ENCODE measurements at regions not wholly inside any gene's neighbourhood (a gene's known extent, or its start where the extent isn't known, plus 50 kb on each side); places are given as distances from the start of the nearest gene placed in this dataset.

DNA sequence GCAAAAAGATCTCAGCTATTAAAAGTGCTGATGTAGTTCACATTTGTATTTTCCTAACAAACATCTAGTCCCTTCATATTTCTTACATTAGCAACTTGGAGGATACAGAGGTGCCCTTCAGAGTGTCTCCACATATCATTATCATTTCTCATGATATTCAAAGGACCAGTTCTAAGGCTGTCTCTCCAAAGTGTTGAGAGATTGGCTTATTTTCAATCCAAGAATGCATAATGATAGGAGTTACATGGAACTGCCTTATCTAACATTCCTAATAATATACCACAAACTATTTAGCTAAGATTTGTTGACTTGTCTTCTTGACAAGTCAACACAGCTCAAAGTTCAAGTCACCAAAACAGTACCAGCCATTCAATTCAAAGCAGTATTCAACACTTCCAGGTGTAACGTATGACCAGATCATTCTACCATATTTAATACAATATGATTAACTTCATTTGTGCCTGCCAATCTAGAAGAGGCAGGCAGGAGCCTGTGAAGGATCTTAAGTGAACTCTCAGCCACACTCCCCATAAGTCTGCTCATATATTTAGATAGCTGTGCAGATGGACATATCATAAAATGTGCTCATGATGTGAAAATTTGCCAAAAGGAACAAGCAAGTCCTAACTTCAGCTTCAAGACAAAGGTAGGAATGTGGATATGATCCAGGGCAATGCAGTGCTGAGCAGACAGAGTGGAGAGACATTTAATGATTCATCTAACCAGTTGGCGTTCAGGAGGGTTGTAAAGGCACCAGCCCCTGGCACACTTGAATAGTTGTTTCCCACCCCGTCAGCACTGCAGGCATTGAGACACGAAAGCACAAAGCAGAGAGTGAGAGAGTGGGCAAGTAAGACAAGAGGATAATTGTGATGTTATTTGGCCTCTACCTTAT lies 108.3 kb downstream of the MTERF1 start:
- H3K27me3 Mint-ChIP-seq = peaks cover 4% of the 10 kb centered on the region
- DNase-seq (no peak), ATAC-seq (ENCODE audit: poor library complexity) (no peak)
- no peaks in the 10 kb centered on the region for H3K4me1 Mint-ChIP-seq (ENCODE audit: low read depth)
- H3K9me3 ChIP-seq (ENCODE audit: control insufficient read depth in 1 of 2, insufficient read depth in 1 of 2, low read length in 2 of 2) = peaks cover 0 to 3% of the 10 kb centered on the region in 2 experiments
- peaks cover 2% of the 10 kb centered on the region for H3K9me3 Mint-ChIP-seq
- no peak overlapping the region for H3K27ac ChIP-seq (ENCODE audit: low read depth in 1 of 2, low read length in 2 of 2)
- no peak overlapping the region for H3K4me3 ChIP-seq (ENCODE audit: low read length)
- H3K36me3 ChIP-seq (ENCODE audit: insufficient read depth, low read length) = no peaks in the 10 kb centered on the region
- ChIA-PET CTCF (no interaction called here), POLR2A (no interaction called here)
- TF ChIP-seq CTCF (IDR thresholded peaks at IDR 0.05) = no peak
- H3K4me1 ChIP-seq (ENCODE audit: insufficient read depth, low read length) = no peaks in the 10 kb centered on the region
- no peaks in the 10 kb centered on the region for H3K27me3 ChIP-seq (ENCODE audit: control insufficient read depth in 1 of 2, insufficient read depth in 2 of 2, low read length in 2 of 2)
- H3K4me3 Mint-ChIP-seq = no peak overlapping the region
- H3K36me3 Mint-ChIP-seq (ENCODE audit: low read depth) = no peaks in the 10 kb centered on the region
- intact Hi-C loops (cut with DNase I, micrococcal nuclease) = no loop called here
- no peak overlapping the region for H3K27ac Mint-ChIP-seq

DNA sequence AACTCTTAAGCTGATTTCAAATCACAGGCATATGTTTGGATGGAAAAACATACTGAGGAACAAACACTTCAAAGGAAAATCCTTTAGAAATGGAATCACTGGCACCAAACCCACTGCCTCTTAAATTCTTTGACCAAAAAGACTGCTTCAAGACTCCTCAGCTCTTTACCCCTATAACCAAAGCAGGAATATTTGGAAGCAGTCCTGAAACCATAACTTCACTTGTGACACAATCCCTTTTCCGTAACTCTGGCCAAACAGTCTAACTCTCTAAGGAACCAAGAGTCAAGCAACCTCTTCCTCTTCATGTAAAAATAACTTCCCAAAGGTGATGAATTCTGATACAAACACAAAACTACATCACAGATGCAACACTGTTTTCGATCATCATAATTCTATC lies 104.3 kb downstream of the MTERF1 start:
- Mint-ChIP-seq H3K27me3 (peaks cover 4% of the 10 kb centered on the region), H3K36me3 (ENCODE audit: low read depth) (no peaks in the 10 kb centered on the region), H3K4me3 (no peak overlapping the region), H3K4me1 (ENCODE audit: low read depth) (no peaks in the 10 kb centered on the region), H3K9me3 (peaks cover 2% of the 10 kb centered on the region), H3K27ac (no peak overlapping the region)
- CTCF ChIA-PET = no interaction called here
- Histone ChIP-seq H3K4me1 (ENCODE audit: insufficient read depth, low read length) (no peaks in the 10 kb centered on the region), H3K9me3 (ENCODE audit: control insufficient read depth in 1 of 2, insufficient read depth in 1 of 2, low read length in 2 of 2) (no peaks in the 10 kb centered on the region), H3K27me3 (ENCODE audit: control insufficient read depth in 1 of 2, insufficient read depth in 2 of 2, low read length in 2 of 2) (no peaks in the 10 kb centered on the region), H3K4me3 (ENCODE audit: low read length) (no peak overlapping the region), H3K36me3 (ENCODE audit: insufficient read depth, low read length) (no peaks in the 10 kb centered on the region), H3K27ac (ENCODE audit: low read depth in 1 of 2, low read length in 2 of 2) (no peak overlapping the region)
- intact Hi-C loops (cut with DNase I, micrococcal nuclease) = no loop called here
- TF ChIP-seq CTCF (IDR thresholded peaks at IDR 0.05) = no peak
- ATAC-seq (ENCODE audit: poor library complexity) (no peak), DNase-seq (no peak)
- POLR2A ChIA-PET = no interaction called here

DNA sequence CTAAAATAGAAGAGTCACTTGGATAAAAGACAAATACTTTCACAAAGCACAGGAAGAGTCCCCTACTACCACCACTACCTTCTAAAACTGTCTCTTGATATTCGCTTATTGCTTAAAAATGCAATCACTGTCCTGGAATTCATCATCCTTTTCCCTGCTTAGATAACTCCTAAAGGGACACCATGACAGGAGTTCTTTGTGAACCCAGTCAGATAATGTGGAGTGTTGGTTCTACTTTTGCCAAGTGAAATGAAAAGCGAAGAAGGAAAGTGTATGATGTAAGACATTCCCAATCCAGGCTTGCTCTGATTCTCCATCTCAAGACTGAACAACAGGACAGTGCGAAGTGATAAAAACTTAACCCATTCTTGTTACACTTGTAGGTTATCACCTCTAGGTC lies 103.0 kb downstream of the MTERF1 start:
- ATAC-seq (ENCODE audit: poor library complexity) (no peak), DNase-seq (no peak)
- CTCF ChIA-PET = no interaction called here
- Histone ChIP-seq H3K36me3 (ENCODE audit: insufficient read depth, low read length) (no peaks in the 10 kb centered on the region), H3K9me3 (ENCODE audit: control insufficient read depth in 1 of 2, insufficient read depth in 1 of 2, low read length in 2 of 2) (no peaks in the 10 kb centered on the region), H3K27me3 (ENCODE audit: control insufficient read depth in 1 of 2, insufficient read depth in 2 of 2, low read length in 2 of 2) (no peaks in the 10 kb centered on the region), H3K4me3 (ENCODE audit: low read length) (no peak overlapping the region), H3K4me1 (ENCODE audit: insufficient read depth, low read length) (no peaks in the 10 kb centered on the region), H3K27ac (ENCODE audit: low read depth in 1 of 2, low read length in 2 of 2) (no peak overlapping the region)
- Mint-ChIP-seq H3K4me1 (ENCODE audit: low read depth) (no peaks in the 10 kb centered on the region), H3K4me3 (no peak overlapping the region), H3K9me3 (peaks cover 2% of the 10 kb centered on the region), H3K27me3 (peaks cover 4% of the 10 kb centered on the region), H3K36me3 (ENCODE audit: low read depth) (no peaks in the 10 kb centered on the region), H3K27ac (no peak overlapping the region)
- no peak for TF ChIP-seq CTCF (IDR thresholded peaks at IDR 0.05)
- POLR2A ChIA-PET = no interaction called here
- intact Hi-C loops (cut with DNase I, micrococcal nuclease) = no loop called here

All from CD4-positive, alpha-beta T cell (primary cell).